ENCODE measurements at regions not wholly inside any gene's neighbourhood (a gene's known extent, or its start where the extent isn't known, plus 50 kb on each side); places are given as distances from the start of the nearest gene placed in this dataset.

DNA sequence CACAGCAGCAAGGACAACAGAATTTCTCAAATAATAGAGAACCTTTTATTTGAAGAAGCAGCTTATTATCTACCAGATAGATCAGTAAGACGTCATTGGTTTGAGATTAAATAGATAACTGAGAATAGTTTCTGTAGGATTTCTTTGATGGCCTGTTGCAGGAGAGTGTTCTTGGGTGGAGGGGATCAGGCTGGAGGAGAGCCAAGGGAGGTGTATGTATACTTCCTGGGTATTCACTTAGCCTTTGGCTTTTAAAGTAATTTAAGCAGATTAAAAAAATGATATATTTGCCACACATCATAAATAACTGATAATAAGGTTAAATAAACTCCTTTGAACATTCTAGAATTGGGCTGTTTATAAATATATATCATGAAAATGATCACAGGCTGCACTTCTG is 486.1 kb upstream of the IGFBP3 start:
- ChIA-PET POLR2A (no interaction called here), CTCF (no interaction called here)
- intact Hi-C loops (cut with micrococcal nuclease) = no loop called here
- H3K4me1 ChIP-seq (ENCODE audit: control insufficient read depth in 2 of 2, insufficient read depth in 2 of 2, low read length in 2 of 2) = no peaks in the 10 kb centered on the region
- no peak for DNase-seq
- no peaks in the 10 kb centered on the region for H3K79me2 ChIP-seq (ENCODE audit: control insufficient read depth, insufficient read depth, low read length)
- H4K20me1 ChIP-seq (ENCODE audit: control insufficient read depth, insufficient read depth, low read length, poor library complexity, severe bottlenecking) = no peaks in the 10 kb centered on the region
- no peak overlapping the region for H3K9ac ChIP-seq (ENCODE audit: low read length)
- no peaks in the 10 kb centered on the region for H3K27me3 Mint-ChIP-seq
- no peak overlapping the region for H3K27ac Mint-ChIP-seq
- no peaks in the 10 kb centered on the region for H3K9me3 Mint-ChIP-seq (ENCODE audit: insufficient read depth)
- H3K4me3 ChIP-seq (ENCODE audit: control extremely low read depth in 1 of 5, extremely low read depth in 1 of 5, insufficient read depth in 1 of 5, low read depth in 2 of 5, low read length in 4 of 5) = no peak overlapping the region
- no peak for ATAC-seq (ENCODE audit: low read depth)
- H3K4me3 Mint-ChIP-seq = no peak overlapping the region
- no peak overlapping the region for H3K4me2 ChIP-seq (replicated peaks; ENCODE audit: low read depth, low read length, poor library complexity, severe bottlenecking)
- H3K27me3 ChIP-seq (replicated peaks in 1 of 4; ENCODE audit: control extremely low read depth in 1 of 4, control insufficient read depth in 3 of 4, insufficient read depth in 4 of 4, low read length in 3 of 4) = no peaks in the 10 kb centered on the region
- H3K4me1 Mint-ChIP-seq = no peaks in the 10 kb centered on the region
- H2AFZ ChIP-seq (ENCODE audit: insufficient read depth, low read depth, low read length, poor library complexity, severe bottlenecking) = no peak overlapping the region
- WGBS (ENCODE audit: insufficient coverage) = 100% methylated on average over 1 of the region's 1 CpG
- TF ChIP-seq EZH2 (IDR thresholded peaks at IDR 0.05; ENCODE audit: borderline replicate concordance, insufficient read depth, low read depth, low read length, poor library complexity, severe bottlenecking) = no peak
- TF ChIP-seq, protein P1, sequence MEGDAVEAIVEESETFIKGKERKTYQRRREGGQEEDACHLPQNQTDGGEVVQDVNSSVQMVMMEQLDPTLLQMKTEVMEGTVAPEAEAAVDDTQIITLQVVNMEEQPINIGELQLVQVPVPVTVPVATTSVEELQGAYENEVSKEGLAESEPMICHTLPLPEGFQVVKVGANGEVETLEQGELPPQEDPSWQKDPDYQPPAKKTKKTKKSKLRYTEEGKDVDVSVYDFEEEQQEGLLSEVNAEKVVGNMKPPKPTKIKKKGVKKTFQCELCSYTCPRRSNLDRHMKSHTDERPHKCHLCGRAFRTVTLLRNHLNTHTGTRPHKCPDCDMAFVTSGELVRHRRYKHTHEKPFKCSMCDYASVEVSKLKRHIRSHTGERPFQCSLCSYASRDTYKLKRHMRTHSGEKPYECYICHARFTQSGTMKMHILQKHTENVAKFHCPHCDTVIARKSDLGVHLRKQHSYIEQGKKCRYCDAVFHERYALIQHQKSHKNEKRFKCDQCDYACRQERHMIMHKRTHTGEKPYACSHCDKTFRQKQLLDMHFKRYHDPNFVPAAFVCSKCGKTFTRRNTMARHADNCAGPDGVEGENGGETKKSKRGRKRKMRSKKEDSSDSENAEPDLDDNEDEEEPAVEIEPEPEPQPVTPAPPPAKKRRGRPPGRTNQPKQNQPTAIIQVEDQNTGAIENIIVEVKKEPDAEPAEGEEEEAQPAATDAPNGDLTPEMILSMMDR (IDR thresholded peaks at IDR 0.05) = no peak
- H3K36me3 ChIP-seq (replicated peaks in 1 of 2; ENCODE audit: control extremely low read depth in 1 of 2, control insufficient read depth in 1 of 2, extremely low read depth in 1 of 2, insufficient read depth in 2 of 2, low read length in 1 of 2) = no peaks in the 10 kb centered on the region
- H3K9me3 ChIP-seq (ENCODE audit: control extremely low read depth in 1 of 3, control insufficient read depth in 2 of 3, insufficient read depth in 1 of 3, low read length in 2 of 3) = no peaks in the 10 kb centered on the region
- no peak overlapping the region for H3K27ac ChIP-seq (ENCODE audit: low read length in 2 of 2)

DNA sequence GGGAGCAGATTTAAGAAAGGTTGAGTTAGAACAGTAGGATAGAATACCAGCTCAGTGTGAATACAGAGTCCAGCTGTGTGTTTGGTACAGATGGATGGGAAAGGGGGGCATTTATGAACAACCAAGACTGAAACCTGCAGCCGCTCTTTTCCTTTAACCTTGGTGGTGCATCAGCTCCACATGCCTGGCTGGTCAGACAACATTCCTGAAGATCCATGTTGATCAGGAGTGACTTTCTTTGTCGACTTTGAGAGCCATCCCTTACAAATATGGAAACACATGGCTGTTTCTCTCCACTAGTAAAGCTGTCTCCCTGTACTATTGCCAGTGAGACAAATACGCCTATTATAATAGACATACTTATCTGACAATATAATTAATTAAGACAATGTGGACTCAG is 476.5 kb upstream of the IGFBP3 start:
- Mint-ChIP-seq H3K27me3 (no peaks in the 10 kb centered on the region), H3K9me3 (ENCODE audit: insufficient read depth) (no peaks in the 10 kb centered on the region), H3K4me3 (no peak overlapping the region), H3K4me1 (no peaks in the 10 kb centered on the region), H3K27ac (no peak overlapping the region)
- no peaks in the 10 kb centered on the region for H3K36me3 ChIP-seq (replicated peaks in 1 of 2; ENCODE audit: control extremely low read depth in 1 of 2, control insufficient read depth in 1 of 2, extremely low read depth in 1 of 2, insufficient read depth in 2 of 2, low read length in 1 of 2)
- H3K79me2 ChIP-seq (ENCODE audit: control insufficient read depth, insufficient read depth, low read length) = no peaks in the 10 kb centered on the region
- no peak for DNase-seq
- H3K9me3 ChIP-seq (ENCODE audit: control extremely low read depth in 1 of 3, control insufficient read depth in 2 of 3, insufficient read depth in 1 of 3, low read length in 2 of 3) = no peaks in the 10 kb centered on the region
- H3K27ac ChIP-seq (ENCODE audit: low read length in 2 of 2) = no peak overlapping the region
- ChIA-PET POLR2A (no interaction called here), CTCF (no interaction called here)
- H3K27me3 ChIP-seq (replicated peaks in 1 of 4; ENCODE audit: control extremely low read depth in 1 of 4, control insufficient read depth in 3 of 4, insufficient read depth in 4 of 4, low read length in 3 of 4) = no peaks in the 10 kb centered on the region
- H3K9ac ChIP-seq (ENCODE audit: low read length) = no peak overlapping the region
- ATAC-seq (ENCODE audit: low read depth) = no peak
- H2AFZ ChIP-seq (ENCODE audit: insufficient read depth, low read depth, low read length, poor library complexity, severe bottlenecking) = no peak overlapping the region
- WGBS (ENCODE audit: insufficient coverage) = 75% methylated on average over 2 of the region's 3 CpGs
- H3K4me3 ChIP-seq (ENCODE audit: control extremely low read depth in 1 of 5, extremely low read depth in 1 of 5, insufficient read depth in 1 of 5, low read depth in 2 of 5, low read length in 4 of 5) = no peak overlapping the region
- no peaks in the 10 kb centered on the region for H4K20me1 ChIP-seq (ENCODE audit: control insufficient read depth, insufficient read depth, low read length, poor library complexity, severe bottlenecking)
- intact Hi-C loops (cut with micrococcal nuclease) = no loop called here
- no peak overlapping the region for H3K4me2 ChIP-seq (replicated peaks; ENCODE audit: low read depth, low read length, poor library complexity, severe bottlenecking)
- TF ChIP-seq EZH2 (IDR thresholded peaks at IDR 0.05; ENCODE audit: borderline replicate concordance, insufficient read depth, low read depth, low read length, poor library complexity, severe bottlenecking) = no peak
- TF ChIP-seq, protein P1 (IDR thresholded peaks at IDR 0.05) = no peak
- no peaks in the 10 kb centered on the region for H3K4me1 ChIP-seq (ENCODE audit: control insufficient read depth in 2 of 2, insufficient read depth in 2 of 2, low read length in 2 of 2)
